Sigmoid colon (tissue), 6 donors: ENCODE measurements at regions not wholly inside any gene's neighbourhood (a gene's known extent, or its start where the extent isn't known, plus 50 kb on each side); places are given as distances from the start of the nearest gene placed in this dataset.

Experiments
- DNase-seq: peaks from one replicate; pipeline ENCODE4 v3.0.0-alpha.2; 2019
- H3K27ac ChIP-seq, 4 donors: fragments of 200-600 bp; sonication (generic); one replicate each; pipeline ENCODE4 v1.5.1; 2016 to 2019; ENCODE audit warnings: mild to moderate bottlenecking in 1 of 4
- H3K27me3 ChIP-seq, 3 donors: fragments of 200-600 bp; sonication (generic); one replicate each; pipeline ENCODE4 v1.5.1; 2019; ENCODE audit warnings: mild to moderate bottlenecking in 1 of 3
- H3K36me3 ChIP-seq, 4 donors: fragments of 200-600 bp; sonication (generic); one replicate each; pipeline ENCODE4 v1.5.1; 2016 to 2019
- H3K4me1 ChIP-seq, 4 donors: fragments of 200-600 bp; sonication (generic); one replicate each; pipeline ENCODE4 v1.5.1; 2017 to 2019
- H3K4me3 ChIP-seq, 4 donors: fragments of 200-600 bp; sonication (generic); one replicate each; pipeline ENCODE4 v1.5.1; 2017 to 2019; ENCODE audit warnings: mild to moderate bottlenecking in 2 of 4, moderate library complexity in 1 of 4
- H3K9me3 ChIP-seq, 4 donors: fragments of 200-600 bp in 3 of 4; sonication (generic) in 3 of 4; one replicate each; pipeline versions ENCODE4 v1.5.1 to v1.6.1; 2013 to 2019
- EP300 ChIP-seq, 4 donors: sonication (generic); formaldehyde crosslinking; IDR thresholded peaks; one replicate each; pipeline ENCODE4 v1.6.1; 2017; ENCODE audit warnings: antibody characterized with exemption in 4 of 4
- POLR2A ChIP-seq, 2 donors: fragments of 450-650 bp; IDR thresholded peaks; one replicate each; pipeline ENCODE4 v1.6.1; 2016; ENCODE audit warnings: antibody characterized with exemption in 2 of 2, mild to moderate bottlenecking in 2 of 2, moderate library complexity in 2 of 2
- POLR2AphosphoS5 ChIP-seq, 4 donors: sonication (generic); formaldehyde crosslinking; IDR thresholded peaks; one replicate each; pipeline ENCODE4 v1.6.1; 2017; ENCODE audit warnings: antibody characterized with exemption in 4 of 4
- WGBS, 2 donors: extraction: QIAGEN DNeasy Blood & Tissue Kit; methylation state at CpG; one replicate each; pipeline ENCODE4 v1.1.7; 2013; 5-methylcytosine and 5-hydroxymethylcytosine counted together
- intact Hi-C: fragments of 100-400 bp; cut with DNase I; formaldehyde crosslinking; loops from one replicate; pipeline ENCODE4 v1.15.1; 2023
- TF ChIP-seq, protein P1 (sequence below), 4 experiments: fragments of 450-650 bp in 3 of 4; fragments of 200-600 bp in 1 of 4; IDR thresholded peaks; one replicate each; pipeline ENCODE4 v1.5.1; 2016 to 2019; ENCODE audit warnings: antibody characterized with exemption in 4 of 4, mild to moderate bottlenecking in 3 of 4, moderate library complexity in 2 of 4
- donor health status: healthy with polysubstance abuse.
- donor health status: healthy.

DNA sequence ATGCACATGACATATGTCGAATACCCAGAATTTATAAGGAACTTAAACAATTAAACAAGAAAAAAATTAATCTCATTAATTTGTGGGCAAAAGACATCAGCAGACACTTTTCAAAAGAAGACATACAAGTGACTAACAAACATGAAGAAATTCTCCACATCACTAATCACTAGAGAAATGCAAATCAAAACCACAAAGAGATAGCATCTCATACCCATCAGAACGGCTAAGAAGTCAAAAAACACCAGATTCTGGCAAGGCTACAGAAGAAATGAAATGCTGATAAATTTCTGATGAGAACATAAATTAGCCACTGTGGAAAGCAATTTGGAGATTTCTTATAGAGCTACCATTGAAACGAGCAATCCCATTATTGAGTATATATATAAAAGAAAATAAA, 210.6 kb upstream of the LUZP2 start:
- intact Hi-C loops, result no loop called here
- H3K27me3 ChIP-seq, result no peaks in the 10 kb centered on the region
- TF ChIP-seq EP300 (IDR thresholded peaks at IDR 0.05) (no peak), POLR2A (IDR thresholded peaks at IDR 0.05) (no peak), POLR2AphosphoS5 (IDR thresholded peaks at IDR 0.05) (no peak)
- TF ChIP-seq, protein P1, sequence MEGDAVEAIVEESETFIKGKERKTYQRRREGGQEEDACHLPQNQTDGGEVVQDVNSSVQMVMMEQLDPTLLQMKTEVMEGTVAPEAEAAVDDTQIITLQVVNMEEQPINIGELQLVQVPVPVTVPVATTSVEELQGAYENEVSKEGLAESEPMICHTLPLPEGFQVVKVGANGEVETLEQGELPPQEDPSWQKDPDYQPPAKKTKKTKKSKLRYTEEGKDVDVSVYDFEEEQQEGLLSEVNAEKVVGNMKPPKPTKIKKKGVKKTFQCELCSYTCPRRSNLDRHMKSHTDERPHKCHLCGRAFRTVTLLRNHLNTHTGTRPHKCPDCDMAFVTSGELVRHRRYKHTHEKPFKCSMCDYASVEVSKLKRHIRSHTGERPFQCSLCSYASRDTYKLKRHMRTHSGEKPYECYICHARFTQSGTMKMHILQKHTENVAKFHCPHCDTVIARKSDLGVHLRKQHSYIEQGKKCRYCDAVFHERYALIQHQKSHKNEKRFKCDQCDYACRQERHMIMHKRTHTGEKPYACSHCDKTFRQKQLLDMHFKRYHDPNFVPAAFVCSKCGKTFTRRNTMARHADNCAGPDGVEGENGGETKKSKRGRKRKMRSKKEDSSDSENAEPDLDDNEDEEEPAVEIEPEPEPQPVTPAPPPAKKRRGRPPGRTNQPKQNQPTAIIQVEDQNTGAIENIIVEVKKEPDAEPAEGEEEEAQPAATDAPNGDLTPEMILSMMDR (IDR thresholded peaks at IDR 0.05), result no peak
- no peak for DNase-seq
- no peak overlapping the region for H3K27ac ChIP-seq
- H3K4me1 ChIP-seq, result no peaks in the 10 kb centered on the region
- no peak overlapping the region for H3K4me3 ChIP-seq
- 73 to 79% methylated on average over 3 of the region's 3 CpGs for WGBS, 2 donors
- no peaks in the 10 kb centered on the region for H3K36me3 ChIP-seq
- H3K9me3 ChIP-seq, result no peaks in the 10 kb centered on the region

DNA sequence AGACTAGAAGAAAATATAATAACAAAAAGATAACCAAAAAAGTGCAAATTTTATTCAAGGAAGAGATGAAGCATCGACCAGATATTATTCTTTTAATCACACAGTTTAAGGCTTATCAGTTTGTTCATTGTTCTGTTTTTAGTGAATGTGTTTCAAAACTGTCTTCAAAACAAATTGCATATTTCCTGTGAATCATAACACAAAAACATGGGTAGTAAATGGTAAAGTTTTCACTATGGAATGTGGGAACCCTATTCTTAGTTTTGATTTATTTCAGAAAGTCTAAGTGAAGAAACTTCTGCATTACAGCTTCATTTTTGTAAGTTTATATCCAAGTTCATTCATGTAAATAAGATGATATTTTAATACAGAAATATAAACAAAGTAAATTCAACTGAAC, 207.6 kb upstream of the LUZP2 start:
- no peak for TF ChIP-seq POLR2A (IDR thresholded peaks at IDR 0.05)
- TF ChIP-seq POLR2AphosphoS5 (IDR thresholded peaks at IDR 0.05), result no peak
- no peak for TF ChIP-seq EP300 (IDR thresholded peaks at IDR 0.05)
- TF ChIP-seq, protein P1 (IDR thresholded peaks at IDR 0.05), result no peak
- H3K4me1 ChIP-seq, result no peaks in the 10 kb centered on the region
- 56 to 76% methylated on average over 1 of the region's 1 CpG for WGBS, 2 donors
- no peaks in the 10 kb centered on the region for H3K9me3 ChIP-seq
- intact Hi-C loops, result no loop called here
- no peak overlapping the region for H3K4me3 ChIP-seq
- no peak for DNase-seq
- no peaks in the 10 kb centered on the region for H3K27me3 ChIP-seq
- H3K27ac ChIP-seq, result no peak overlapping the region
- no peaks in the 10 kb centered on the region for H3K36me3 ChIP-seq

DNA sequence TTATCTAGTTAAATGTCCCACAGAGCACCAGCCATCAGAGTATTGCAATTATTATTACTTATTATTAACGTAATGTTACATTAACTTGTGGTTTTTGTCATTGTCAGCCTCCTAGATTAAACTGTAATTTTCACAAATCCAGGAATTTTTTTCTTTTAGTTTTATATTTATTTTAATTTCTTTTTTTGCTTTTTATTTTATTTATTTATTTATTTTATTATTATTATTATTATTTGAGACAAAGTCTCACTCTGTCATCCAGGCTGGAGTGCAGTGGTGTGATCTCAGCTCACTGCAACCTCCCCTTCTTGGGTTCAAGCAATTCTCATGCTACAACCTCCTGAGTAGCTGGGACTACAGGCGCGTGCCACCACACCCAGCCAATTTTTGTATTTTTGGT, 202.9 kb upstream of the LUZP2 start:
- H3K4me3 ChIP-seq, result no peak overlapping the region
- no peaks in the 10 kb centered on the region for H3K27me3 ChIP-seq
- no peak overlapping the region for H3K27ac ChIP-seq
- H3K9me3 ChIP-seq, result no peaks in the 10 kb centered on the region
- no peaks in the 10 kb centered on the region for H3K4me1 ChIP-seq
- intact Hi-C loops, result no loop called here
- 91 to 96% methylated on average over 3 of the region's 3 CpGs for WGBS, 2 donors
- no peak for TF ChIP-seq EP300 (IDR thresholded peaks at IDR 0.05)
- DNase-seq, result no peak
- H3K36me3 ChIP-seq, result no peaks in the 10 kb centered on the region

DNA sequence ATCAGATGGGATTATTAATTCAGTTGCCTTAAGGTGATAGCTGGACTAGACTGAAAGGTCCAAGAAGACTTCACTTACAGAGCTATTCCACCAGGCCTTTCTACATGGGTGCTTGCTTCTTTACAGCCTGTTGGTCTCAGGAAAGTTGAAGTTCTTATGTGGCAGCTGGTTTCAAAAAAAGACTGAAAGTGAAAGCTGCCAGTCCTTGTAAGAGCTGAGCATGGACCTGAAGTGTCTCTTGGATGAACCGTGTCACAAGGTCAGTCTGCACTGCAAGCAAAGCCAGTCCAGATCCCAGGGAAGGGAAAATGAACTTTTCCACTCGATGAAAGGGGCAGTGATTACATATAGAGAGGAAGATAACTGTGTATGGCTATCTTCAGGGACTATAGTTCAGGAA, 201.5 kb upstream of the LUZP2 start:
- no peaks in the 10 kb centered on the region for H3K4me1 ChIP-seq
- H3K27ac ChIP-seq, result no peak overlapping the region
- whole genome bisulfite sequencing, 2 donors, result 31 to 45% methylated on average over 2 of the region's 2 CpGs
- no peak overlapping the region for H3K4me3 ChIP-seq
- intact Hi-C loops, result no loop called here
- no peak for DNase-seq
- TF ChIP-seq POLR2A (IDR thresholded peaks at IDR 0.05) (no peak), POLR2AphosphoS5 (IDR thresholded peaks at IDR 0.05) (no peak), EP300 (IDR thresholded peaks at IDR 0.05) (no peak)
- TF ChIP-seq, protein P1 (IDR thresholded peaks at IDR 0.05), result no peak
- no peaks in the 10 kb centered on the region for H3K9me3 ChIP-seq
- no peaks in the 10 kb centered on the region for H3K36me3 ChIP-seq
- no peaks in the 10 kb centered on the region for H3K27me3 ChIP-seq

DNA sequence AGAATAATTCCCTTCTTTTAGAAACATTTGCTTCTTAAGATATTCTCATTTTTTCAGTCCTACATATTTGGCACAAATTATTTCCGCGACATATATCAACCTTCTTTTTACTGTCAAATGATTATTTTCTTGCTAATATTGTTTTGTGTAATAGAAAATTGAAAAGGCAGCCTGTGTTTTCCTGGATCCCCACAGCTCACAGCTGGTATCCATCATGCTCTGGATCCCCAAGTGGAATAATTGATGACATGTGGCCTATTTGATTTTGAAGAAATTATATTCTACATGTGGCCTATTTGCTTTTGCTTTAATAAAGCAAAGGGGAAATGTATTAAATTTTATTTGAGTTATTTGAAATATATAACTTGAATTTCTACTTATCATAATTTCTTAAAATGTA, 199.4 kb upstream of the LUZP2 start:
- no peaks in the 10 kb centered on the region for H3K4me1 ChIP-seq
- no peak overlapping the region for H3K27ac ChIP-seq
- TF ChIP-seq EP300 (IDR thresholded peaks at IDR 0.05), result no peak
- TF ChIP-seq POLR2A (IDR thresholded peaks at IDR 0.05), result no peak
- TF ChIP-seq POLR2AphosphoS5 (IDR thresholded peaks at IDR 0.05), result no peak
- TF ChIP-seq, protein P1 (IDR thresholded peaks at IDR 0.05), result no peak
- intact Hi-C loops, result no loop called here
- no peak overlapping the region for H3K4me3 ChIP-seq
- H3K27me3 ChIP-seq, result no peaks in the 10 kb centered on the region
- DNase-seq, result no peak
- H3K36me3 ChIP-seq, result no peaks in the 10 kb centered on the region
- WGBS, 2 donors, result 94 to 95% methylated on average over 2 of the region's 2 CpGs
- H3K9me3 ChIP-seq, result no peaks in the 10 kb centered on the region
